ENCODE measurements at regions not wholly inside any gene's neighbourhood (a gene's known extent, or its start where the extent isn't known, plus 50 kb on each side); places are given as distances from the start of the nearest gene placed in this dataset.

- TF ChIP-seq POLR2A (IDR thresholded peaks at IDR 0.05), result no peak
- TF ChIP-seq, protein P1, sequence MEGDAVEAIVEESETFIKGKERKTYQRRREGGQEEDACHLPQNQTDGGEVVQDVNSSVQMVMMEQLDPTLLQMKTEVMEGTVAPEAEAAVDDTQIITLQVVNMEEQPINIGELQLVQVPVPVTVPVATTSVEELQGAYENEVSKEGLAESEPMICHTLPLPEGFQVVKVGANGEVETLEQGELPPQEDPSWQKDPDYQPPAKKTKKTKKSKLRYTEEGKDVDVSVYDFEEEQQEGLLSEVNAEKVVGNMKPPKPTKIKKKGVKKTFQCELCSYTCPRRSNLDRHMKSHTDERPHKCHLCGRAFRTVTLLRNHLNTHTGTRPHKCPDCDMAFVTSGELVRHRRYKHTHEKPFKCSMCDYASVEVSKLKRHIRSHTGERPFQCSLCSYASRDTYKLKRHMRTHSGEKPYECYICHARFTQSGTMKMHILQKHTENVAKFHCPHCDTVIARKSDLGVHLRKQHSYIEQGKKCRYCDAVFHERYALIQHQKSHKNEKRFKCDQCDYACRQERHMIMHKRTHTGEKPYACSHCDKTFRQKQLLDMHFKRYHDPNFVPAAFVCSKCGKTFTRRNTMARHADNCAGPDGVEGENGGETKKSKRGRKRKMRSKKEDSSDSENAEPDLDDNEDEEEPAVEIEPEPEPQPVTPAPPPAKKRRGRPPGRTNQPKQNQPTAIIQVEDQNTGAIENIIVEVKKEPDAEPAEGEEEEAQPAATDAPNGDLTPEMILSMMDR (IDR thresholded peaks at IDR 0.05), result no peak
Observed at GRCh38 chr12:95415451-95415850, 58.5 kb upstream of the METAP2 start.
